Bronchial epithelial cell (primary cell): ENCODE measurements at regions not wholly inside any gene's neighbourhood (a gene's known extent, or its start where the extent isn't known, plus 50 kb on each side); places are given as distances from the start of the nearest gene placed in this dataset.

Source experiments
- DNase-seq: peaks from one replicate; pipeline ENCODE4 v3.0.0-alpha.2; 2010; ENCODE audit warnings: low read depth
- FAIRE-seq: peaks from 2 replicates; lab custom pipeline; 2011; peaks lifted over from hg19 to GRCh38; lab: Jason Lieb, UNC
- H3K27me3 ChIP-seq: 2 replicates; pipeline ENCODE4 v1.5.1; 2011; ENCODE audit warnings: low read length; ENCODE audit not compliant: control insufficient read depth, insufficient read depth
- H3K36me3 ChIP-seq: 2 replicates; pipeline ENCODE4 v1.5.1; 2011; ENCODE audit warnings: low read length; ENCODE audit not compliant: control insufficient read depth, insufficient read depth
- H3K4me3 ChIP-seq: 2 replicates; pipeline ENCODE4 v1.5.1; 2011; ENCODE audit warnings: mild to moderate bottlenecking, low read depth, low read length, control low read depth
- CTCF ChIP-seq: IDR thresholded peaks from 2 replicates; pipeline ENCODE4 v1.5.1; 2011; ENCODE audit warnings: mild to moderate bottlenecking, moderate library complexity, low read length, control low read depth, inconsistent platforms; ENCODE audit not compliant: insufficient read depth, severe bottlenecking

- TF ChIP-seq CTCF, result no peak
- H3K4me3 ChIP-seq, result no peak overlapping the region
- peaks cover 2% of the 10 kb centered on the region for H3K27me3 ChIP-seq
- H3K36me3 ChIP-seq, result no peaks in the 10 kb centered on the region
- FAIRE-seq, result no peak
- DNase-seq, result no peak
Measured at GRCh38 chr6:17002123-17002522, 99.7 kb upstream of the STMND1 start.

GRCh38 chr6:17001188-17001587 is 100.7 kb upstream of the STMND1 start:
- no peak for DNase-seq
- FAIRE-seq, result no peak
- H3K27me3 ChIP-seq, result peaks cover 3% of the 10 kb centered on the region

GRCh38 chr6:16999491-17000436 is 102.1 kb upstream of the STMND1 start:
- TF ChIP-seq CTCF, result no peak
- peak; percentile 83 for DNase-seq
- no peaks in the 10 kb centered on the region for H3K36me3 ChIP-seq
- H3K4me3 ChIP-seq, result no peak overlapping the region
- peaks cover 3% of the 10 kb centered on the region for H3K27me3 ChIP-seq
- FAIRE-seq, result no peak

More at GRCh38 chr6:17001188-17001587, 100.7 kb upstream of the STMND1 start:
- TF ChIP-seq CTCF, result no peak
- Histone ChIP-seq H3K36me3 (no peaks in the 10 kb centered on the region), H3K4me3 (no peak overlapping the region)

- no peak for DNase-seq
- no peak for TF ChIP-seq CTCF
- FAIRE-seq, result no peak
Measured at GRCh38 chr6:16998461-16998860, 103.4 kb upstream of the STMND1 start.

GRCh38 chr6:16995511-16996250 is 106.2 kb upstream of the STMND1 start:
- no peak for FAIRE-seq

More at GRCh38 chr6:16998461-16998860, 103.4 kb upstream of the STMND1 start:
- peaks cover 3% of the 10 kb centered on the region for H3K27me3 ChIP-seq
- no peak overlapping the region for H3K4me3 ChIP-seq
- no peaks in the 10 kb centered on the region for H3K36me3 ChIP-seq

More at GRCh38 chr6:16995511-16996250, 106.2 kb upstream of the STMND1 start:
- Histone ChIP-seq H3K27me3 (peaks cover 3% of the 10 kb centered on the region), H3K36me3 (no peaks in the 10 kb centered on the region), H3K4me3 (no peak overlapping the region)
- TF ChIP-seq CTCF, result no peak
- DNase-seq, result no peak
